IMR-90 (cell line): ENCODE measurements at regions not wholly inside any gene's neighbourhood (a gene's known extent, or its start where the extent isn't known, plus 50 kb on each side); places are given as distances from the start of the nearest gene placed in this dataset.

Experiments used
- ATAC-seq: fragments of 200-7000 bp; cut with Tn5 transposase; 2 replicates; pipeline ENCODE4 v1.9.1; 2020; ENCODE audit warnings: low read depth, mild to moderate bottlenecking, moderate library complexity
- BruUV-seq: library from RNA; stranded (reverse); fragments of 400-500 nt; replicated peaks from 2 replicates; lab custom pipeline; 2021; lab: Mats Ljungman, UMichigan
- CTCF ChIA-PET: fragments of 300-600 bp; formaldehyde crosslinking; extraction: SDS; loops from one replicate; lab custom pipeline; 2021; ENCODE audit warnings: antibody characterized with exemption; lab: Yijun Ruan, JAX
- POLR2A ChIA-PET: fragments of 300-600 bp; sonication (Branson Sonifier 250); formaldehyde crosslinking; loops from one replicate; lab custom pipeline; 2022; ENCODE audit warnings: antibody characterized with exemption; ENCODE audit not compliant: unreplicated experiment; lab: Charles Lee
- DNase-seq: peaks from one replicate; pipeline ENCODE4 v3.0.0; 2013
- H2AFZ ChIP-seq: replicated peaks from 2 replicates; pipeline ENCODE3; 2013; ENCODE audit warnings: low read length, mild to moderate bottlenecking; ENCODE audit not compliant: poor library complexity
- H2AK5ac ChIP-seq: 2 replicates; pipeline ENCODE4 v1.6.1; 2013; ENCODE audit warnings: low read depth, low read length, inconsistent platforms
- H2AK9ac ChIP-seq: replicated peaks from 2 replicates; pipeline ENCODE3; 2013; ENCODE audit warnings: mild to moderate bottlenecking, low read depth, low read length, moderate library complexity; ENCODE audit not compliant: poor library complexity
- H2BK120ac ChIP-seq: 2 replicates; pipeline ENCODE4 v1.6.1; 2013; ENCODE audit warnings: low read depth, low read length, inconsistent platforms
- H2BK15ac ChIP-seq: 3 replicates; pipeline ENCODE4 v1.6.1; 2013; ENCODE audit warnings: low read depth, low read length, inconsistent platforms
- H2BK20ac ChIP-seq: 2 replicates; pipeline ENCODE4 v1.6.1; 2013; ENCODE audit warnings: low read depth, mild to moderate bottlenecking, inconsistent platforms, low read length, moderate library complexity
- H2BK5ac ChIP-seq: 2 replicates; pipeline ENCODE4 v1.6.1; 2013; ENCODE audit warnings: mild to moderate bottlenecking, low read depth, low read length, inconsistent platforms; ENCODE audit not compliant: poor library complexity, severe bottlenecking
- H3K14ac ChIP-seq: replicated peaks from 2 replicates; pipeline ENCODE4 v1.6.1; 2013; ENCODE audit warnings: low read depth, low read length, inconsistent platforms
- H3K18ac ChIP-seq: 2 replicates; pipeline ENCODE4 v1.6.1; 2013; ENCODE audit warnings: low read depth, low read length, control low read depth
- H3K23ac ChIP-seq: 2 replicates; pipeline ENCODE4 v1.6.1; 2013; ENCODE audit warnings: low read depth, low read length, inconsistent platforms
- H3K27ac ChIP-seq: 2 replicates; pipeline ENCODE4 v1.5.1; 2013; ENCODE audit warnings: mild to moderate bottlenecking, control low read depth, low read length; ENCODE audit not compliant: insufficient read depth
- H3K27me3 ChIP-seq: 2 replicates; pipeline ENCODE4 v1.6.1; 2013; ENCODE audit warnings: low read length; ENCODE audit not compliant: control insufficient read depth, insufficient read depth
- H3K36me3 ChIP-seq: 2 replicates; pipeline ENCODE4 v1.6.1; 2013; ENCODE audit warnings: low read length, mixed read lengths; ENCODE audit not compliant: control insufficient read depth, insufficient read depth
- H3K4ac ChIP-seq: 2 replicates; pipeline ENCODE4 v1.6.1; 2013; ENCODE audit warnings: low read depth, low read length, inconsistent platforms
- H3K4me1 ChIP-seq: 2 replicates; pipeline ENCODE4 v1.6.1; 2013; ENCODE audit warnings: low read length, mixed read lengths; ENCODE audit not compliant: control insufficient read depth, insufficient read depth
- H3K4me2 ChIP-seq: 2 replicates; pipeline ENCODE4 v1.6.1; 2013; ENCODE audit warnings: low read depth, mild to moderate bottlenecking, control low read depth, low read length, moderate library complexity
- H3K4me3 ChIP-seq: 2 replicates; pipeline ENCODE4 v1.5.1; 2013; ENCODE audit warnings: low read depth, mild to moderate bottlenecking, control low read depth, low read length, moderate library complexity; ENCODE audit not compliant: insufficient read depth
- H3K56ac ChIP-seq: 2 replicates; pipeline ENCODE4 v1.6.1; 2013; ENCODE audit warnings: low read length, inconsistent platforms; ENCODE audit not compliant: insufficient read depth; ENCODE audit errors: extremely low read depth
- H3K79me1 ChIP-seq, 2 experiments: 2 replicates each; pipeline ENCODE4 v1.6.1; 2013; ENCODE audit warnings: low read length in 2 of 2, inconsistent platforms in 1 of 2, low read depth in 1 of 2
- H3K9ac ChIP-seq: 2 replicates; pipeline ENCODE4 v1.6.1; 2013; ENCODE audit warnings: low read depth, low read length, control low read depth
- H3K9me1 ChIP-seq: 2 replicates; pipeline ENCODE4 v1.6.1; 2013; ENCODE audit warnings: low read length, inconsistent platforms; ENCODE audit not compliant: insufficient read depth
- H3K9me3 ChIP-seq: 2 replicates; pipeline ENCODE4 v1.6.1; 2013; ENCODE audit warnings: low read length; ENCODE audit not compliant: control insufficient read depth, insufficient read depth
- H4K20me1 ChIP-seq: 2 replicates; pipeline ENCODE4 v1.6.1; 2013; ENCODE audit warnings: low read length, inconsistent platforms; ENCODE audit not compliant: insufficient read depth
- H4K5ac ChIP-seq: 2 replicates; pipeline ENCODE4 v1.6.1; 2013; ENCODE audit warnings: mild to moderate bottlenecking, low read depth, low read length, control low read depth
- H4K8ac ChIP-seq, 2 experiments: 2 replicates each; pipeline ENCODE4 v1.6.1; 2013; ENCODE audit warnings: low read depth in 2 of 2, low read length in 2 of 2, control low read depth in 1 of 2, inconsistent platforms in 1 of 2
- H4K91ac ChIP-seq: 2 replicates; pipeline ENCODE4 v1.6.1; 2013; ENCODE audit warnings: low read depth, low read length, inconsistent platforms; ENCODE audit not compliant: insufficient read depth
- BHLHE40 ChIP-seq: fragments of 150-350 bp; IDR thresholded peaks from 2 replicates; pipeline ENCODE4 v1.6.1; 2016; ENCODE audit warnings: mild to moderate bottlenecking, low read depth, low read length
- CEBPB ChIP-seq: IDR thresholded peaks from 2 replicates; pipeline ENCODE4 v1.6.1; 2012; ENCODE audit warnings: low read depth, low read length, improper control_type of control experiment
- CHD1 ChIP-seq: IDR thresholded peaks from 2 replicates; pipeline ENCODE4 v1.6.1; 2012; ENCODE audit warnings: low read depth, low read length, improper control_type of control experiment
- CTCF ChIP-seq: conservative IDR thresholded peaks from 2 replicates; pipeline ENCODE4 v1.5.1; 2012; ENCODE audit warnings: mild to moderate bottlenecking, low read depth, low read length, improper control_type of control experiment
- ELK1 ChIP-seq: fragments of 150-350 bp; IDR thresholded peaks from 2 replicates; pipeline ENCODE4 v1.6.1; 2016; ENCODE audit warnings: low read depth, mild to moderate bottlenecking, low read length, moderate library complexity, borderline replicate concordance
- FOS ChIP-seq: fragments of 150-350 bp; IDR thresholded peaks from 2 replicates; pipeline ENCODE4 v1.6.1; 2016; ENCODE audit warnings: low read depth, low read length
- MAFK ChIP-seq: IDR thresholded peaks from 2 replicates; pipeline ENCODE4 v1.6.1; 2012; ENCODE audit warnings: low read depth, low read length, improper control_type of control experiment
- MAZ ChIP-seq: IDR thresholded peaks from 2 replicates; pipeline ENCODE4 v1.6.1; 2012; ENCODE audit warnings: low read depth, mild to moderate bottlenecking, low read length, improper control_type of control experiment, moderate library complexity, borderline replicate concordance
- NFE2L2 ChIP-seq: fragments of 150-350 bp; IDR thresholded peaks from 2 replicates; pipeline ENCODE4 v1.6.1; 2016; ENCODE audit warnings: low read depth, mild to moderate bottlenecking, low read length
- POLR2A ChIP-seq: IDR thresholded peaks from 2 replicates; pipeline ENCODE4 v1.6.1; 2012; ENCODE audit warnings: mild to moderate bottlenecking, low read depth, low read length
- RAD21 ChIP-seq: IDR thresholded peaks from 2 replicates; pipeline ENCODE4 v1.6.1; 2012; ENCODE audit warnings: low read length, improper control_type of control experiment
- RFX5 ChIP-seq: IDR thresholded peaks from 2 replicates; pipeline ENCODE4 v1.8.0; 2012; ENCODE audit warnings: low read depth, mild to moderate bottlenecking, low read length, moderate library complexity
- SMC3 ChIP-seq: fragments of 150-350 bp; IDR thresholded peaks from 2 replicates; pipeline ENCODE4 v1.6.1; 2016; ENCODE audit warnings: low read depth, mild to moderate bottlenecking, antibody characterized with exemption, low read length, moderate library complexity
- USF2 ChIP-seq: fragments of 150-350 bp; IDR thresholded peaks from 2 replicates; pipeline ENCODE4 v1.6.1; 2017; ENCODE audit warnings: mild to moderate bottlenecking, antibody characterized with exemption, low read length, low read depth
- WGBS, 2 experiments: methylation state at CpG; one replicate each; pipeline versions ENCODE4 v1.1.5 to v1.1.7; 2013; ENCODE audit warnings: missing lambda C conversion rate in 2 of 2; ENCODE audit not compliant: insufficient read length in 1 of 2; ENCODE audit errors: extremely low coverage in 2 of 2; 5-methylcytosine and 5-hydroxymethylcytosine counted together
- dilution Hi-C: fragments of 300-500 bp; cut with HindIII; formaldehyde crosslinking; loops from one replicate; pipeline ENCODE4 v1.14.3; 2018; ENCODE audit warnings: low sequenced_read_pairs; ENCODE audit not compliant: unreplicated experiment
- in situ Hi-C: fragments of 300-500 bp; cut with MboI; formaldehyde crosslinking; loops from 3 replicates; pipeline ENCODE4 v1.14.3; 2019; ENCODE audit warnings: low sequenced_read_pairs, inconsistent platforms, mixed read lengths
- intact Hi-C: fragments of 100-400 bp; cut with micrococcal nuclease; formaldehyde crosslinking; loops from 2 replicates; pipeline ENCODE4 v1.10.0; 2022

DNA sequence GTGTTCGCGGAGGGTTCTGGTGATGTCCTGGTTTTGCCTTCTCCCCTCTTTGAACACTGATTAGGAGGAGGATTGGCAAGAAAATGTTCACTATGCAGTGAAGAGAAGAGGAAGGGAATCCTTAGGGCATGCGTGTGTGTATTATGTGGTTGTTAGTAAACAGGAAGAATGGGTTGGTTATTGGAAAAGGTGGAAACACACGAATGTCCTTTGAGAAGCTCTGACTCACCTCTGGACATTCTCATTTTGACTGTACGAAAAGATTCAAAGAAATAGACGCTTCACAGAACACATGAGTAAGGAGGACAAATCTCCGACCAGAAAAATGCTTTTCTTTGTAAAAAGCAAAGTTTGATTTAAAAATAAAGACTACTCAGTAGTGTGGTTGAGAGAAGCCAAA, 188.8 kb upstream of the PRICKLE2 start:
- Histone ChIP-seq H3K14ac (no peak overlapping the region), H2BK120ac (no peak overlapping the region), H3K9me3 (no peaks in the 10 kb centered on the region), H3K9ac (no peak overlapping the region), H4K20me1 (no peaks in the 10 kb centered on the region), H3K9me1 (no peaks in the 10 kb centered on the region; the same call in 1 of the 2 replicates), H4K91ac (no peak overlapping the region), H3K79me1 (no peaks in the 10 kb centered on the region), H3K56ac (no peak overlapping the region), H3K23ac (no peak overlapping the region), H2BK20ac (no peak overlapping the region; the same call in 1 of the 2 replicates), H4K8ac (no peak overlapping the region), H3K18ac (no peak overlapping the region), H3K4me3 (no peak overlapping the region), H2BK15ac (no peak overlapping the region), H3K4me2 (no peak overlapping the region), H3K4ac (no peak overlapping the region), H3K4me1 (peaks cover 5% of the 10 kb centered on the region), H2AK9ac (no peak overlapping the region), H3K27ac (no peak overlapping the region), H2BK5ac (no peak overlapping the region), H2AK5ac (no peak overlapping the region; the same call in 1 of the 2 replicates), H2AFZ (no peak overlapping the region), H3K36me3 (peaks cover under 1% of the 10 kb centered on the region; the same call in 1 of the 2 replicates), H3K27me3 (no peaks in the 10 kb centered on the region), H4K5ac (no peak overlapping the region)
- POLR2A ChIA-PET: no interaction called here
- in situ Hi-C loops (no loop called here), intact Hi-C loops (no loop called here), dilution Hi-C loops (no loop called here)
- 100% methylated on average over 1 of the region's 7 CpGs; no CpG with 5 or more reads in 1 of the 2 experiments for WGBS, 2 experiments
- DNase-seq (no peak), ATAC-seq (no peak)
- no TSS peak for BruUV-seq
- CTCF ChIA-PET: no interaction called here
- TF ChIP-seq POLR2A (no peak), NFE2L2 (no peak), CTCF (no peak), USF2 (no peak), MAZ (no peak), CHD1 (no peak), BHLHE40 (no peak), ELK1 (no peak), CEBPB (no peak), RFX5 (no peak), RAD21 (no peak), FOS (no peak), SMC3 (no peak), MAFK (no peak)
